ENCODE measurements at regions not wholly inside any gene's neighbourhood (a gene's known extent, or its start where the extent isn't known, plus 50 kb on each side); places are given as distances from the start of the nearest gene placed in this dataset.

GRCh38 chr9:96126321-96126881 lies 175.6 kb downstream of the HSD17B3 start:
- TF ChIP-seq CTCF (IDR thresholded peaks at IDR 0.05 in 4 of 5, conservative IDR thresholded peaks at IDR 0.05 in 1 of 5): no peak
- no peak for TF ChIP-seq POLR2A (IDR thresholded peaks at IDR 0.05)

Data from gastrocnemius medialis (tissue), 4 donors.